HG03354 (cell line): ENCODE measurements at regions not wholly inside any gene's neighbourhood (a gene's known extent, or its start where the extent isn't known, plus 50 kb on each side); places are given as distances from the start of the nearest gene placed in this dataset.

ENCODE experiments used
- ATAC-seq: cut with Tn5 transposase; IDR thresholded peaks from one replicate; pipeline ENCODE4 v1.9.1; 2021; ENCODE audit warnings: mild to moderate bottlenecking; ENCODE audit not compliant: unreplicated experiment, poor library complexity, severe bottlenecking

GRCh38 chr10:91694170-91694794, 61.4 kb upstream of the PPP1R3C start:
- no peak for ATAC-seq

- ATAC-seq: no peak
Observed at GRCh38 chr10:91691981-91692380, 59.1 kb upstream of the PPP1R3C start.

GRCh38 chr10:91690996-91691676, 58.3 kb upstream of the PPP1R3C start:
- no peak for ATAC-seq

- no peak for ATAC-seq
Observed at GRCh38 chr10:91690412-91690811, 57.5 kb upstream of the PPP1R3C start.

- no peak for ATAC-seq
Observed at GRCh38 chr10:91689731-91690168, 56.9 kb upstream of the PPP1R3C start.

GRCh38 chr10:91684841-91685240, 52.0 kb upstream of the PPP1R3C start:
- ATAC-seq: no peak

GRCh38 chr10:91683975-91684374, 51.1 kb upstream of the PPP1R3C start:
- ATAC-seq: no peak

GRCh38 chr10:91682912-91683311, 50.0 kb upstream of the PPP1R3C start:
- ATAC-seq: no peak
